C4-2B (cell line): ENCODE measurements at regions not wholly inside any gene's neighbourhood (a gene's known extent, or its start where the extent isn't known, plus 50 kb on each side); places are given as distances from the start of the nearest gene placed in this dataset.
A peak's percentile ranks its signal among the peaks of the same experiment; 100 is the strongest.

ENCODE experiments used
- H3K27ac ChIP-seq: fragments of 450-650 bp; 2 replicates; pipeline ENCODE4 v1.5.1; 2017
- ZFX ChIP-seq: fragments of 450-650 bp; IDR thresholded peaks from 2 replicates; pipeline ENCODE4 v1.6.1; 2017
- TF ChIP-seq, protein P1 (sequence below): fragments of 450-650 bp; conservative IDR thresholded peaks from 2 replicates; pipeline ENCODE4 v1.5.1; 2017; ENCODE audit warnings: mild to moderate bottlenecking

DNA sequence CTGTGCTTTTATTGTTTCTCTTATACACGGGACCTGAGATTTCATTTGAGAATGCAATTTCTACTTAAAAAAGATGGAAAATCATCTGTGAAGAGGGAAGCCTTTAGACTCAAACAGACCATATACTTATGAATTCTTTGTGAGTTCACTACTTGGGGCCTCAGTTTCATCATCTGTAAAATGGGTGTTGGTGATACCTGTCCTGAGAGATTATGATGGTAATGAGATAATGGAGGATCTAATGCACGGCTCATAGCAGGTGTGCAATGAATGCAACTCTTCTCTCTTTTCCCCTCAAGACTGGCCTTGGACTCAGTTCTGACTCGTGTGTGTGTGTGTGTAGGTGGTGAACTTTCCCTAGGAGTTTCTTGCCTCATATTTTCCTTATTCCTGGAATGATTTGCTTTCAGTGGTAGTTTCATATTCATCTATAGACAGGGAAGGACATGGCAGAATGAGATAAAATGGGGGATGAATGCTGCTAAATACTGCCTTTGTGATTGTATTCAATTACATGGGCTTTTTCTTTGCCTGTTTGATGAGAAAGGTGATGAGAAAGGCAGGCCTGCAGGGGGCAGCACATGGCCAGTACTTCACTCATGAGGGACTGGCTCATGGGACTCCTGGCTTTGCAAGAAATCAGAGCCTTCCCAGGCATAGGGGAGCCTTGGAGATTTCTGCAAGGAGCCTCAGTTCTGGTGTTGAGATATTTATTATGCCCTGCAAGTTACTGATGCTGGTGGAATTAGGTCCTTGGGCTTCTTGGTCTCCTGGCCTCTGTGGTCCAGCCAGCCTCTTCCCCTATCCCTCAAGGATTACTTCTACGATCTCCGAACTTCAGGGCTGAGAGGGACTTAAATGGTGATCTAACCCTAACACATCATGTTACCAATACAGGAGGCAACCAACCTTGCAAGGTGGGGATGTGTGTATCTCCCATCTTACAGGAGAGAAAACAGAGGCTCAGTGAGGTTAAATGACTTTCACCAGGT is 70.7 kb downstream of the RPLP1 start:
- TF ChIP-seq, protein P1, sequence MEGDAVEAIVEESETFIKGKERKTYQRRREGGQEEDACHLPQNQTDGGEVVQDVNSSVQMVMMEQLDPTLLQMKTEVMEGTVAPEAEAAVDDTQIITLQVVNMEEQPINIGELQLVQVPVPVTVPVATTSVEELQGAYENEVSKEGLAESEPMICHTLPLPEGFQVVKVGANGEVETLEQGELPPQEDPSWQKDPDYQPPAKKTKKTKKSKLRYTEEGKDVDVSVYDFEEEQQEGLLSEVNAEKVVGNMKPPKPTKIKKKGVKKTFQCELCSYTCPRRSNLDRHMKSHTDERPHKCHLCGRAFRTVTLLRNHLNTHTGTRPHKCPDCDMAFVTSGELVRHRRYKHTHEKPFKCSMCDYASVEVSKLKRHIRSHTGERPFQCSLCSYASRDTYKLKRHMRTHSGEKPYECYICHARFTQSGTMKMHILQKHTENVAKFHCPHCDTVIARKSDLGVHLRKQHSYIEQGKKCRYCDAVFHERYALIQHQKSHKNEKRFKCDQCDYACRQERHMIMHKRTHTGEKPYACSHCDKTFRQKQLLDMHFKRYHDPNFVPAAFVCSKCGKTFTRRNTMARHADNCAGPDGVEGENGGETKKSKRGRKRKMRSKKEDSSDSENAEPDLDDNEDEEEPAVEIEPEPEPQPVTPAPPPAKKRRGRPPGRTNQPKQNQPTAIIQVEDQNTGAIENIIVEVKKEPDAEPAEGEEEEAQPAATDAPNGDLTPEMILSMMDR: peak; percentile 89
- no peak for TF ChIP-seq ZFX
- no peak overlapping the region for H3K27ac ChIP-seq

DNA sequence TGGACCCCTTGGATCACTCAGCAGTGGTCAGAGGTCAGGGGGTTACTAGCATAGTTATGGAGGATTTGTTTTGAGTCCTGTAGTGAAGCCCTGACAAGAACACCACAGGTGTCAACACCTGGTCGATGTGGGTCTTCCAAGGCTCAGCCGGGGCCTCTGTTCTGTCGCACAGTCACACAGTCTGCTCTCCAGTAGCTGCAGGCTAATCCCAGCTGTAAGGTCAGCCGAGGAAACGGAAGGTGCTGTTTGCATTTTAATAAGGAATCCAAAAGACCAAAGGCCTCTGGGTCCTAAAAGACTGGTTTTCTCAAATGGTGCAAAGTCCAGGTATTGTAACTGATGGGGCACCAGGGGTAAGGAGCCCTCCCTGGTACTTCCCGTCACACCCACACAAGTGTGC is 71.7 kb downstream of the RPLP1 start:
- TF ChIP-seq ZFX: no peak
- TF ChIP-seq, protein P1: no peak
- H3K27ac ChIP-seq: no peak overlapping the region

DNA sequence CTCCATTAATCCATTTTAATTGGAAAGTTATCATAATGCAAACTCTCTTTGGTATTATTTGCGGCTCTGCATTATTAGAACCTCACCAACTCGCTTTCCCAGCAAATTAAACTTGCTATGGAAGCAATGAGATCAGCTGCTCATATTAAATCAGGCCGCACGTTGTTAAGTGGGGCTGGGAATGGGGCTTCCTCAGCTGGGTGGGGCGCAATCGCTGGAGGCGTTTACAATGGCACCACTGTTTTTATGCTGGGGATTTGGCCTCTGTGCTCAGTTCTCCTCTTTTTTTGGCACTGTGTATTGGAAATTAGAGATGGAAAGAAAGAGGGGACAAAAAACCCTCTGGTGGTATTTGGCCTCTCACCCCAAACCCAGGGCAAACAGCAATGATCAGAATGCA is 72.2 kb downstream of the RPLP1 start:
- no peak for TF ChIP-seq ZFX
- TF ChIP-seq, protein P1: no peak
- H3K27ac ChIP-seq: no peak overlapping the region

DNA sequence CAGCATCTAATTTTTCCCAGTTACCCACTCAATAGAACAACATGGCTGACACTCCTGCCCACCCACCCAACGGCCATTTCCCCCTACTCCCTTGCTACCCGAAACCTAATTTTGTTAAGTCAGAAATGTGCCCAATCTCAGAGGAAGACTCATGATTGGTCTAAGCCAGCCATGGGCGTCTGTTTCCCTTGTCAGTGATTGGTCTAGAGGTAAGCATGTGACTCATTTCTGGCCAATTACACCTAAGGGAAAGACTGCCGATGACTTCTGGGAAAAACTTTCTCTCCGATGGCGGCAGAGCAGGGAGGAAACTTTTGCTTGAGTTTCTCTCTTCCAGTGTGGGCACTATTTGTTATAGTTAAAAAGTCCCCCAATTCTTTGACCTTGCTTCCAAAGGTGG is 72.9 kb downstream of the RPLP1 start:
- TF ChIP-seq, protein P1: no peak
- TF ChIP-seq ZFX: no peak
- no peak overlapping the region for H3K27ac ChIP-seq

DNA sequence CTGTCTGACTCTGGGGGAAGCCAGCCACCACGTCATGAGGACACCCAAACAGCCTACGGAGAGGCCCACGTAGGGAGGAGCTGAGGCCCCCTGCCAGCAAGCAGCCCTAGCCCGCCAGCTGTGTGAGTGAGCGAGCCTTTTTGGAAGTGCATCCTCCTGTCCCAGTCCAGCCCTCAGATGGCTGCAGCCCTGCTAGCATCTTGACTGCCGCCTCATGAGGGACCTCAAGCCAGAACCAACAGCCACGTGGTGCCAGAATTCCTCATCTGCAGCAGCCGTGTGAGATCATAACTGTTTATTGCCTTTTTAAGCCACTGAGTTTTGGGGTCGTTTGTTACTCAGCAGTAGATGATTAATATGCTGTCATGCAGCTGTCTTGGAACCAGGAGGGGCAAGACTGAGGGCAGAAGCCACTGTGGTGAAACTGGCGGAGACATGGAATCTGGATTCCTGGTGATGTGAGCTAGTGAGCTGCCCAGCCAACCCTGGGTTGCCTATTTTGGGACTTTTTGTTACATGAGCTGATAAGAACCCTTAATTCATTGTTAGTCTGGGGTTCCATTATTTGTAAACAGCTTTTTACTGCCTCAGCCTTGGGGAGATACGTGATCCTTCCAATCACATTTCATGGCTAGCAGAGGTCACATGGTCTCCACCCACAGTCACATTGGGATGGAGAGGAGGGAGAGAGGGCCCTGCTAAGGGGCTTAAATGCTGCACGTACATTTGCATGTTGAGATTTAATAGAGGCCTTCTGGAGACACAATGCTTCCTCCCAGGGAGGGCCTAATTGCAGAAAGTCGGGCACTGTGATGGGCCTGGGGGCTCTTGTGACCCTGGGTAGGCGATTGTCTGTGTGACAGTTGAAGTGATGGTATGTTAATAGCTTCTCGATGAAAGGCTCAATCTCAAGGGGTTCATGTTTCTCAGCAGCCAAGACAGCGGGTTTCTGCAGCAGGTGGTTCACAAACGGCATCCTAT is 73.8 kb downstream of the RPLP1 start:
- TF ChIP-seq, protein P1: no peak
- TF ChIP-seq ZFX: no peak
- H3K27ac ChIP-seq: no peak overlapping the region

DNA sequence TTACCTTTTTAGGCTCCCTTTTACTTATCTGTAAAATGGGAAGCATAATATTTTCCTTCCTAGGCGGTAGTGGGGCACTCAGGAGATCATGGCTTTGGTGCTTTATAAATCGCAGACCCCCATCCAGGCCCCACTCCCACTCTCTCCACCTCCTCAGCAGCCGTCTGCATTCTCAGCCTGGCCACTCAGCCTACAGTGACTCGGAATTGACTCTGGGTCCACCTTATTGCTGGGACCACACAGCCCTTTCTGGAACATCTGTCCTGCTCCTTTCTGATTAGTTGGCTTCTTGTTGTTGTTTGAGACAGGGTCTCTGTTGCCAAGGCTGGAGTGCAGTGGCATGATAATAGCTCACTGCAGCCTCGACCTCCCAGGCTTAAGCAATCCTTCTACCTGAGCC is 76.5 kb downstream of the RPLP1 start:
- no peak overlapping the region for H3K27ac ChIP-seq
- no peak for TF ChIP-seq ZFX
- TF ChIP-seq, protein P1: no peak
